GM21717 (cell line): ENCODE measurements at regions not wholly inside any gene's neighbourhood (a gene's known extent, or its start where the extent isn't known, plus 50 kb on each side); places are given as distances from the start of the nearest gene placed in this dataset.

Source experiments
- ATAC-seq: cut with Tn5 transposase; IDR thresholded peaks from one replicate; pipeline ENCODE4 v1.9.1; 2021; ENCODE audit warnings: mild to moderate bottlenecking, moderate library complexity; ENCODE audit not compliant: unreplicated experiment

DNA sequence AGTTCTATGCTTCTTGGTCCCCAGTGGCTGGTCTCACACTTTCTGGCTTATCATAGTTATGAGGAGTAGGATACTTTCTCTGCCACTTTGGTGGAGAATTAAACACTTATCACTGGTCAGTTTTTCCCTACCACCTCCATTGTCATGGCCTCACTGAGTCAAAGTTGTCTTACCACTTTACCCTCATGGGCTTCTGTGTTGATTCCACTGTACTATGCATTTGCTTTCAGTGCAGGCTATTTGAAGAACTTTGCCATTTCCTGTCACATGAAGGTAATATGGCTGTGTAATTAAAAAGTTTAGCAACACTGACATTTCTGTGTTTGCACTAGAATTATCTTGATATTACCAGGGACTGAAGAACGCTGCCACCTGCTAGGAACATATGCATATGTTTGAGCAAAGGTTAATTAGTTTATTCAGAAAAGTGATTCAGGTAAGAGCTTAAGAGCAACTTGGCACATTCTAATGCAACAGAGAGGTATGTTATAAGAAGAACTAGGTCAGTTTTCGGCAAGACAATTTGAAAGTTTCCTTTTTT lies 377.3 kb downstream of the PDCD6IP start:
- no peak for ATAC-seq

DNA sequence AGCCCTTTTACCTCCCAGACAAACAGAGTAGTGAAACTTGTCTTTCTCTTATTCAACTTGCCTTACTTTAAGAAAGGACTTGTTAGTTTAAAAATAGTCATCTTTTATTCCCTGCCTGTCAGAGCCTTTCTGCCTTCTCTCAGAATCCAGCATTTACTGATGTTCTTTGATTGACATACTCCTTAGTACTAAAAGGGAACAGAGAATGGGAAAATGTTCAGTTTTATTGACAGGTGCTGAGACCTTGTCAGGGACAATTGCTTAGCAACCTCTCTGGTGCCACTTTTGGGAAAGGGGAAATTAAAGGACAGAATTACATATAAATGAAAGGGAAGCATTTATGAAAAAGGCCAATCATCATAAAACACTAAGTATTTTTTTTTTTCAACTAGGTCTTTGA lies 378.3 kb downstream of the PDCD6IP start:
- ATAC-seq: no peak

DNA sequence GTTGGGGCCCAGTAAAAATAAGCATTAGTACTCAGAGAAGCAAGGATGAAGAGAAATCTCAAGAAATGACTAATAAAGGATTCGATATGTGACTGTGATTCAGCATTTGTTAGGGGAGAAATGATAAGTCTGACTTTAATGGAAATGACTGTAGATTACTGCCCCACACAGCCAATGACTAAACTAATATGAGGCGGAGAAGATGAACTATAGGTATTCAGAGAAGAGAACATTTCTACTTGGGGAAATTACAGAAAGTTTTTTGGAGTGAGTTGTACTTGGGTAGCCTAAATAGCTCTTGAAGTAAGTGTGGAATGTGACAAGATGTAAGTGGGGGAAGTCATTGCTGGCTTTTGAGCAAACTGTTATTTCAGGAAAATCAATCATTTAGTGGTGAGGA lies 380.0 kb downstream of the PDCD6IP start:
- ATAC-seq: no peak

DNA sequence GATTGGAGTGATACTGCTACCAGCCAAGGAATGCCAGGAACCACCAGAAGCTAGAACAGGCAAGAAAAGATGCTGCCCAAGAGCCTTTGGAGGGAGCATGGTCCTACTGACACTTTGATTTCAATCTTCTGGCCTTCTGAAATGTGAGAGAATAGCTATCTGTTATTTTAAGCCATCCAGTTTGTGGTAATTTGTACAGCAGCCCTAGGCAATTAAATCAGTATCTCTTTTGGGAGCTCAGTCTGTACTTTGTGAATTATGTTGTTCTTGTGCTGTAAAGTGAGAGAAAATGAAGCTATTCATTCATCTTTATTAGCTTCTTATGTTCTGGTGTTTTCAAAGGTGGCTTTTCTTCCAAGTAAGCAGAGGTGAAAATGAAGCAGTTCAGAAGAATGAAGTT lies 381.3 kb downstream of the PDCD6IP start:
- no peak for ATAC-seq

DNA sequence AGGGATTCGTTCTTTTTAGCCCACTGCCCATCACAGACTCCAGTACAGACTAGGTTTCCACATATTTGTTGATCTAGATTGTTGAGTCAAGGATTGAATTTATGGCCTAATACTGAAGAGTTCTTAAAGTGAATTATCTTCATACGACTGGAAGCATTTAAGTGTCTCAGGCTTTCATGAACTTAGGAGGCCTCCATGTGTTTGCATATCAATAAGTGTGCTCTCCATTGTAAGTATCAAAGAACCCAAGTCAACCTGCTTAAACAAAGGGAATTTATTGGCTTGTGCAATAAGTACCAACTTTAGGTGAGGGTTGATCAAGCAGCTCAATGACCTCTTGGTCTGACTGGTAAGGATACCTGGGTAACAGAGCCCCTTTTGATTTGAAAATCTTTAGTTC lies 382.1 kb downstream of the PDCD6IP start:
- no peak for ATAC-seq

DNA sequence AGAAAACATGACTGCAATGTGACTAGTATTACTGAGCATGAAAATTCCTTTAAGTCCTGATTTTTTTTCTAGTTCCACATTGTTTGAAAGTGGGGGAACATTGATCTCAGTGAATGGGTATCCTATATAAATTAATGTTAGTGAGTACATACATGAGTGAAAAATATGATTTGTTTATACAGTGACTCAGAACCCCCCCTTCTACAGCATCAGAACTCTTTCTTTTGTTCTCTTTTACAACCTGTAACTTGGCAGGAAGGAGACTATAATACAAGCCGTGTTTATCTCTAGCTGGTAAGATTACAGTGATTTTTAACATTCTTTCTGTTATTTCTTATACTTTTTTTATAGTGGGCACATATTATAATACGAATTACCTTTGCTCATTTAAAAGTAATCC lies 384.7 kb downstream of the PDCD6IP start:
- ATAC-seq: no peak

DNA sequence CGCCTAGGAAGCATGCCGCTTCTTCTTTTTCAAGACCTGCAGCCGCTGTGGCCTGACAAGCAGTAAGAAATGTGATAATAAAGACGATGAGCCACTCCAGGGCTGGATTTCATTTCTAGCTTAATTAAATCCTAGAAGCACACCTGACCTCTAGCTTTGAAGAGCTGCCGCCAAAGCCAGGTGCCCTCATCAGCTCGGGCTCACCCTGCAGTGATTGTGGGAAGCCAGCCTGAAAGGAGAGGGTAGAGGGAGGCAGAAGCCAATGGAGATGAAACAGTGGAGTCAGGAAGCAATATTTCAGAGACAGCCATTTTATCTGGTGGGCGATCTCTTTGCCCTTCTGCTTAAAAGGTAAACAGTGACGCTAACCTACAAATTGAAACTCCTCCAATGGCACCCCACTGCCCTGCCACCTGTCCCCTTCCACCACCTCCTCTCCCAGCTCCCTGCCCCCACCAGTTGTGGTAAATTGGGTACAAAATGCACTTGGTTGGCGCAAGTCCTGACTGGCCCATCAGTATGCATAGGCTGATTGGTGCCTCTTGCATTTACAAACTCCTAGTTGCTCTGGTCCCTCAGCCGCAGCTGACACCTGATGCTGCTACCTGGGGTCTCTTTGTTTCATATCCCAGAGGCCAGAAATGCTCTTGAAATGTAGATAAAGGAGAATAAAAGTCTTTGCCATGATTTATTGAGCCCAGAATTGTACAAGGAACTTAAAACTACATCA lies 385.3 kb downstream of the PDCD6IP start:
- no peak for ATAC-seq

DNA sequence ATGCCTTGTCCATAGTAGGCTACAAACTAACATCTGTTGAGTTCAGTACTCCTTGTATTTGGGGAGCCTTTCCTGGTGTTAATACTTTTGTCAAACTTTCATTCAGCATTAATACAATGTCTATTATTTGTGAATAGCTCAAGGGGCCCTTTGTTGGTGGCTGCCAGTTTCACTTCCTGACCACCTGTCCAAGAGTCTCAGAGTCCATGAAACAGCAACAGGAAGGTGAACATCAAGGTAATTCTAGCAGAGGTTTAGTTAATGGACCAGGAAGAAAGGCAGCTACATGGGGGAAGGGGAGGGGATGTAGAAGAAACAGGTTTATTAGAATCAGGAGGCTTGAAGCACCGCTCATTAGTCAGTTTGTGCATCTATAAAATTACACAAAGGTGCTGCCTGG lies 386.9 kb downstream of the PDCD6IP start:
- ATAC-seq: no peak

DNA sequence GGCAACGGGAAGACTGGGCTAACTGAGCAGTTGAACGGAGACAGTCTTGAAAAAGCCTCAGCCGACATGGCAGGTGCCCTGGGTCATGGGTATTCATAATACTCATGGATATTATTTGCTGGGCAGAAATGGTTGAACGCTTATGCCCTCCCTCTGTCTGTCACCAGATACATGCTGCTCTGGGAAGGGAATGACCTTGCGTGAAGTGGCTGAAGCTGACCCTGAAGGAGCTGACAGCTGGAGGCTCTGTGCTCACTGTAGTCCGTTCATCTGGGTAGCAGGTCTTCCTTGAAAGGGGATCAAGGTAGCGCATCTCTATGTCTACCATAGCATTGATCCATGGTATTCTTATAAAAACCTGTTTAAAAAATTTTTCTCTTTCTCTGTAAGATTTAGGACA lies 390.7 kb downstream of the PDCD6IP start:
- ATAC-seq: no peak

DNA sequence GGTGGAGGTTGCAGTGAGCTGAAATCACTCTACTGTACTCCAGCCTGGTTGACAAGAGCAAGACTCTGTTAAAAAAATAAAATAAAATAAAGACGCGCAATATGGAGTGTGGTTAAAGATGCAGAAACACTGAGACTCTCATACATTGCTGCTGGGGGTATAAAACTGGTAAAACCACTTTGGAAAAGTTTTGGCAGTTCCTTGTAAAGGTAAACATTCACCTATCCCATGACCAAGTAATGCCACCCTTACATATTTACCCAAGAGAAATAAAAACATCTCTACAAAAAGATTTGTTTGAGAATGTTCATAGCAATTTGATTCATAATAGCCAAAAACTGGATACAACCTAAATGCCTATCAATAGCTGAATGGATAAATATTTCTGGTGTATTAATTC lies 398.5 kb downstream of the PDCD6IP start:
- ATAC-seq: no peak

DNA sequence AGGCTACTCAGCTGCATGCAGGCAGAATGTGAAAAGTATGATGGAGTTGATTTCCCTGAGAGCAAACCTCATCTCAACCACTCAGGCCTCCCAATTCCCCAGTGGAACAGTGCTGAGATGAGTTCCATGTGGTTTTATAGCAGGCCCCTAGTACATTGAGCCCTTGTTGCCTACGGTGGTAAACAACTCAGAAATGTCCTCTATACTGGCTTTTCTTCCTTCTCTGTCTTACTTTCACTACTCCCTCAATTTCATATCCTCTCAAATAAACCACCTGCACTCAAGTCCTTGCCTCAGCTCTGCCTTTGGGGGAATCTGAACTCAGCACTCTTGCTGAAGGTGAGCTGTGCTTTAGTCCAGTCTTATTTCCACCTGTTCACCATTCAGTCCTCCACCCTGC lies 399.9 kb downstream of the PDCD6IP start:
- peak; percentile 63 for ATAC-seq

DNA sequence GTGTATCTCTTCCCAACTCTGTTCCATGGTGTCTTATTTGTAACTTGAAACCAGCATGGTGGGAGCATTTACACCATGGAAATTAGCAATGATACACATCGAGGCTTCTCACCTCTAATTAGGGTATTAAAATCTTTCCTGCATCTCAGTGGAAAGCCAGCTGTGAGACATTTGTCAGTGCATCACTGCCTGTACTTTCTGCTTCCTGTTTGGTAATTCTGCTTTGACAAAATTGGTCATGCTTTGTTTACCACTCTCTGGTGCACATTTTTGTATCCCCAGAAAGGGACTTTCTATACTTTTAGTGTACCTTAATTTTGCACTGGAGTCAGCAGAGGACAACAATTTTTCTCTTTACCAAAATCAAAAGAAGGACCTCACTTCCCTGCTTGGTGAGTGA lies 402.1 kb downstream of the PDCD6IP start:
- ATAC-seq: peak; percentile 94

DNA sequence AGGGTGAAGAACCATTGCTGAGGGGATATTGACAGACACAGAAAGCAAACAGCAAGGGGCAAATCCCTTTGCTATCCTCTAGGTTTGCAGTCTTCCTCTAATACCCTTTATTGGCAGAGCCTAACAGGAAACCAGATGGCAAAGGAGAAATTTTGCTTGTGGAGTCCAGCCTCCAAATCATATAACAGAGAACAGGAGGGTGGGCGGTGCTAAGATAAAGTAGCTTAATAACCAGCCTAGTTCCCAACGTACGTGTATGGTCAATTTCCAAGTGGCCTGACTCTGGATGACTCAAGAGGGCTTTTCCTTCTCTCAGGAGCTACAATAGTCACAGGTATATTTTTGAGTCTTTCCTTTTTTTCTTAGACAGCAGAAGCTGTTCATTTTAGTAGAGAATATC lies 404.5 kb downstream of the PDCD6IP start:
- no peak for ATAC-seq

DNA sequence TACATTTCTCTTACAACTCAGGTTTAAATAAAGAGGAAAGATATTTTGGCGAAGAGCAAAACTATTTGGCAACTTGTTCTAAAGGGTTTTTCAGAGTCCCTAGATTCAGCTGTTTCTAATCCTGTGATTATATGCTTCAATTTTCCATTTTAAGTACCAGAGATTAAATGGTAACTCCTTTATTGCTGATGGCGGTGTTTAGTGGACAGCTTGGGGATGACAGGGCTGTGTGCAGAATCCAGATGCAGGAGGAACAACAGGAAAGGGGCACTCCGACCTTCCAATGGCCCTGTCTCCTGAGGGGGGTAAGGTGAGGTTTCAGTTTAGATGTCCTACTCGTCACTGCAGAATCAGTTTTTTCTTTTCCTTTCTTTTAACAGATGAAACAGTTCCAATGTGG lies 405.0 kb downstream of the PDCD6IP start:
- no peak for ATAC-seq

DNA sequence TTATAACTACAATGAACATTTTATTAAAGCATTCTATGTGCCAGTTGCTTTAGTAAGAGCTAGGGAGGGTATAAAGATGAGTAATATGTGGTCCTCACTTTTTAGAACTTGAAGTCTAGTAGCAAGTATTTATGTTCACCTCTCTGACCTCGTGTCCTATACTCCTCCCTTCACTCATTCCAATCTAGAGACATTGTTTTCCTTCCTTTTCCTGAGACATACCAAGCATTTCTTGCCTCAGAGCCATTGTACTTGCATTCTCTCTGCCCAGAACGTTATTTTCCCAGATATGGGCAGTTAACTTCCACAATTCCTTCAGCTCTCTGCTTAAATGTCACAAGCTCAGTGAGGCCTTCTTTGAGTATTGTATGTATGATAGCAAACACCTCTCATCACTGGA lies 408.6 kb downstream of the PDCD6IP start:
- ATAC-seq: no peak

DNA sequence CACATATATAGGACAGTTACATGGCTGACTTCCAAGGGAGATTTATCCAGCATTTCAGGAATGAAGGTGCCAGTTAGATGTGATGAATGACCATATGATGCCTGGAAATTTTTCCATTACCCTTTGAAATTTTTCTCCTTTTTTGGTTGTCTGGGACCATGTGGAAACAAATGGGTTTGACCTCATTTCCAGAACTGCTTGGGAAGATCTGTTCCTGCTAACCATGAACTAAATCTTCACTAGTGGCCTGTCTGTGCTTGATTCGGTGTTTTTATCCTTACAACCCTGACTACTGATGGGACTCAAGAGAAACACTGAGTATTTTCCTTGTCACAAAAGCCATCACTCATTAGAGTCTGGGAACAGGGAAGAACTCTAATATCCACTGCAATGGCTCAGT lies 409.4 kb downstream of the PDCD6IP start:
- ATAC-seq: no peak

DNA sequence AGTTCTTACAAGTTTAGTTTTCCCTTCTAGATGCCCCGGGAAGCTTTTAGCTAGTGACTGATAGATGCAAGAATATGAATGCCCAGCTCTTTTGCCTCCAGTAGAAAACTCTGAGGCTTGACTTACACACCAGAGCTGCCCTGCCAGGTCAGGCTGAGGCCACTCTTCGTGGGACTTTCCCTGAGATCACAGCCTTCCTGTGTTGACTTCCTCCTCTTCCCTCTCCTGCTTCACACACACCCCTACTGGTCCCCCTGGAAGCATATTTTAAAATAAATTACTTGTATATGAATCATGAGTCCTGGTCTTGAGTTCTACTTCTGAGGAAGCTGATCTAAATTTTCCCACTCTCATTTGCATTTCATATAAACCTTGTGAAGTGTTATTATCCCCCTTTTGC lies 413.7 kb downstream of the PDCD6IP start:
- ATAC-seq: no peak

DNA sequence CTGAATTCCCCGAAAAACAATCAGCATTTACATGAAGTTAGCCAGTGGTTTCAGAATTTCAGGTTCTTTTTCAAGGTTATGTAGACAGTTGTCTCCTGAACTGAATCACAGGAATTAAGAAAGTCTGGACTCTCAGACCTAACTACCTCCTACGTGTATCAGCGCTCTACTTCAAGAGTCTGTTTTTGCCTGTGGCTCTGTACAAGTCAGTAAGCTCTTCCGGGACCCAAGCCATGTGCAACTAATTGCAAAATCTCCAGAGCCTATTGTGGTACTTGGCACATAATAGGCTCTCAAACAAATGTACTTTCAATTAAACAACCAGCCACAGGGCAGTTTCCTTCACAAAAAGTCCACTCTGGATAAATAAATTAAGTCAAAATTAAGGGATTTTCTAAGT lies 414.2 kb downstream of the PDCD6IP start:
- no peak for ATAC-seq

DNA sequence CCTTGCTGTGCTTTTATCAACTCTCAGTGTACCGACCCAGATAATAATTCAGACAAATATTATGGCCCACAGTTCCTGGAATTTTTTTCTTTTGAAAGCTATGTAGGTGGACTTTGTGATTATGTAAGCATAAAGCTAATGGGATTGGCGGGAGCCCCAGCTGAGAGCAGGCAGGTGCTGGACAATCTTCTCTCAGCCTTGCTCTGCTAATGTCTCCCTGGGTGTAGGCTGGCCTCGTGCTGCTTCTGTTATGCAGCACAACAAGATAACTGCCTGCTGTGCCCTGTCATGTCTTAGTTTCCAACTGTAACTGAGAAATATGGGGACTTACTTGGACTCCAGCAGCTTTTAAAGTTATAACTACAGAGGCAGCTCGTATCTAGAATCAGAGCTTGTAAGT lies 415.0 kb downstream of the PDCD6IP start:
- no peak for ATAC-seq

DNA sequence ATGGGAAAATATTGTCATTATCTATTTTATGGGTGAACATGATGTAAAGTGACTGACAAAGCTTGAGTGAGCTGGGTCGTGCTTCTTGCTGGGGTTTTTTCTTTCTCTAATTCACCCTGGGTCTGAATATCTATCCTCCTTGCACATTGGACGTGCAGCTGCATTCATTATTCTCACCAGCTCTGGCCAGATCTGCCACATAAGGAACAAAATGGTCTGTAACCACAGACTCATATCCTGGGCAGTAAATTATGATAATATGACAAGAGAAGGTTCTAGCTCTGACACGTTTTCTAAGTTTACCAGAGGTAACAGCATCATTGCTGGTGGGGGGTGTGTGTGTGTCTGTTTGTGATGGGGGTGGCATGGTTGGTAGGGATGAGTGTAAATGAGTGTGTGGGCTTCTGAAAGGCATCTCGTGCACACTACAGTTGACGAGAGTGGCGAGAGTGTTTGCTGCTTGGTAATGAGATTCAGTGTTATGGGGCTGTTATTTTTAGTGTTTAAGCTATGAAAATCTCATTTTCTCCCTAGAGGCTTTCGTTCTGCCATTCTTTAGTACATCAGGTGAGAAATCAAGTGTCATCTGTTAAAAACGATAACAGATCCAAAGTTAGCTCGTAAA lies 418.4 kb downstream of the PDCD6IP start:
- no peak for ATAC-seq

DNA sequence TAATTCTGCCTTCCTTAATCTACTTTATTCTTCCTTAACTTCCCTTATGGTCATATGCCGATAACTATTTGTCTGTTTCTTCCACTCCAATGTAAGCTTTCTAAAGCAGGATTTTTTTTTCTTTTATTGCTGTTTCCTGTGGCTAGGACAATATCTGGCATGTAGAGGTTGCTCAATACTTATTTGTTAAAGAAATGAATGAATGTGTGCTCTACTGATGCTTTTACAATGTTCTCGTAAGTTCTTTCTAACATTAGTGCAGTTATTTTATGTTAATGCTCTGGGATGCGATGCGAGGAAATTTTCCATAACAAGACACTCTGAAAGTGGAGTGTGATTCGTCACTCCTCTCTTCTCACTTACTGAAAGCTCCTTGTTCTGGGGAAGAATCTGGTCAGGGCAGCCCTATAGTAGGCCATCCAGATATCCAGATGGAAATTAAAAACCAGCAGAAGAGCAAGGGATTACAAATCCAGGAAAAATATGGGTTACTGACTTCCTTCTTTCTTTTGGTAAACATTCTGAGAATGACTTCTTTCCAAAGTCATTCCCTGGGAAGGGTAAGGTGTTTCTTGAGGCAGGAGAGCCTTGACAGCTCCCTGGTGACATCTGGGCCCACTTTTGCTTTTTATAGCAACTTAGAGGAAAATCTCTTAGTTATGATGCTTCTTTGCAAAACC lies 420.4 kb downstream of the PDCD6IP start:
- ATAC-seq: no peak

DNA sequence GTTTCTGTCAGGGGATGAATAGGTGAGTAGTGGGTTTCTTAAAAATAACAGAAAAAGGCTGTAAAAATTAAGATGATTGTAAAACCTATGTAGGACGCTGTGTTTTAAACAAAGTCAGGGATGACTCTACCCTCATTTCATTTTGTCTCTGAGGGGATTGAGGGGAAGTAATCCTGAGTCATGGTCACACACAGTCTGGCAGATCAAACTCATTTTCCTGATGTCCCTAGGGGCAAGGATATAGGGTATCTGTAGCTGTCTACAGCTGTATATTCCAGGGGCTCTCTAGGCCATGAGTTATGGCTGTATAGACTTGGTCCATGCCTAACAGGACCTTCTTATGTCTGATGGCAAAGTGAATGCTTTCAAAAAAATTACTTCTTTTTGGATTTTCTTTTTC lies 421.1 kb downstream of the PDCD6IP start:
- ATAC-seq: no peak
